DND-41 (cell line): ENCODE measurements at regions not wholly inside any gene's neighbourhood (a gene's known extent, or its start where the extent isn't known, plus 50 kb on each side); places are given as distances from the start of the nearest gene placed in this dataset.

Source experiments
- EZH2 ChIP-seq: IDR thresholded peaks from 3 replicates; pipeline ENCODE4 v1.6.1; 2012; ENCODE audit warnings: borderline replicate concordance, low read depth, mild to moderate bottlenecking, moderate library complexity, low read length, inconsistent platforms; ENCODE audit not compliant: severe bottlenecking
- TF ChIP-seq, protein P1 (sequence below): IDR thresholded peaks from 2 replicates; pipeline ENCODE4 v1.5.1; 2012; ENCODE audit warnings: borderline replicate concordance, low read length, moderate library complexity, mild to moderate bottlenecking; ENCODE audit not compliant: poor library complexity, severe bottlenecking; ENCODE audit errors: extremely low read depth

DNA sequence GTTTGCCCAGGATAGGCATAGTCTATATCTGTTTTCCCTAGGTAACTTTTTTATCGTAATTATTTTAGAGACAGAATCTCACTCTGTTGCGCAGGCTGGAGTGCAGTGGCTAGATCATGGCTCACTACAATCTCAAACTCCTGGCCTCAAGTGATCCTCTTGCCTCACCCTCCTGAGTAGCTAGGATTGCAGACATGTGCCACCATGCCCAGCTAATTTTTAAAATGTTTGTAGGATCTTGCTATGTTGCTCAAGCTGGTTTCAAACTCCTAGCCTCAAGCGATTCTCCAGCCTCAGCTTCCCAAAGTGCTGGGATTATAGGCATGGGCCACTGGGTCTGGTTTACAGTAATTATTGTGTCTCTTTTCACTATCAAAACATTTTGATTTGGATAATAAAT, 58.6 kb upstream of the SOX13 start:
- TF ChIP-seq, protein P1, sequence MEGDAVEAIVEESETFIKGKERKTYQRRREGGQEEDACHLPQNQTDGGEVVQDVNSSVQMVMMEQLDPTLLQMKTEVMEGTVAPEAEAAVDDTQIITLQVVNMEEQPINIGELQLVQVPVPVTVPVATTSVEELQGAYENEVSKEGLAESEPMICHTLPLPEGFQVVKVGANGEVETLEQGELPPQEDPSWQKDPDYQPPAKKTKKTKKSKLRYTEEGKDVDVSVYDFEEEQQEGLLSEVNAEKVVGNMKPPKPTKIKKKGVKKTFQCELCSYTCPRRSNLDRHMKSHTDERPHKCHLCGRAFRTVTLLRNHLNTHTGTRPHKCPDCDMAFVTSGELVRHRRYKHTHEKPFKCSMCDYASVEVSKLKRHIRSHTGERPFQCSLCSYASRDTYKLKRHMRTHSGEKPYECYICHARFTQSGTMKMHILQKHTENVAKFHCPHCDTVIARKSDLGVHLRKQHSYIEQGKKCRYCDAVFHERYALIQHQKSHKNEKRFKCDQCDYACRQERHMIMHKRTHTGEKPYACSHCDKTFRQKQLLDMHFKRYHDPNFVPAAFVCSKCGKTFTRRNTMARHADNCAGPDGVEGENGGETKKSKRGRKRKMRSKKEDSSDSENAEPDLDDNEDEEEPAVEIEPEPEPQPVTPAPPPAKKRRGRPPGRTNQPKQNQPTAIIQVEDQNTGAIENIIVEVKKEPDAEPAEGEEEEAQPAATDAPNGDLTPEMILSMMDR: no peak
- no peak for TF ChIP-seq EZH2
